Gastrocnemius medialis (tissue), 4 donors: ENCODE measurements at regions not wholly inside any gene's neighbourhood (a gene's known extent, or its start where the extent isn't known, plus 50 kb on each side); places are given as distances from the start of the nearest gene placed in this dataset.

Source experiments
- ATAC-seq, 2 donors: fragments of 150-250 bp; one replicate each; pipeline ENCODE4 v1.9.1; 2016
- DNase-seq, 2 donors: peaks; one replicate each; pipeline ENCODE4 v3.0.0-alpha.2; 2019
- H3K27ac ChIP-seq, 4 donors: fragments of 200-600 bp; sonication (generic); 1 replicate in 1 of 4; 2 replicates in 3 of 4; pipeline ENCODE4 v1.5.1; 2016 to 2018; ENCODE audit warnings: mild to moderate bottlenecking in 2 of 4, moderate library complexity in 1 of 4
- H3K27me3 ChIP-seq, 3 donors: fragments of 200-600 bp; sonication (generic) in 2 of 3; 1 replicate in 1 of 3; 2 replicates in 2 of 3; pipeline versions ENCODE4 v1.5.1 to v1.6.0; 2016 to 2019; ENCODE audit warnings: mild to moderate bottlenecking in 1 of 3, moderate library complexity in 1 of 3
- H3K36me3 ChIP-seq, 2 donors: fragments of 200-600 bp; sonication (generic) in 1 of 2; one replicate each; pipeline ENCODE4 v1.5.1; 2017 to 2018
- H3K4me1 ChIP-seq, 2 donors: fragments of 200-600 bp; sonication (generic) in 1 of 2; one replicate each; pipeline ENCODE4 v1.5.1; 2016 to 2017; ENCODE audit warnings: mild to moderate bottlenecking in 2 of 2
- H3K4me3 ChIP-seq, 4 donors: fragments of 200-600 bp; sonication (generic) in 3 of 4; 1 replicate in 1 of 4; 2 replicates in 3 of 4; pipeline ENCODE4 v1.5.1; 2016 to 2019; ENCODE audit warnings: mild to moderate bottlenecking in 2 of 4
- H3K9me3 ChIP-seq, 3 donors: fragments of 200-600 bp; sonication (generic) in 2 of 3; 1 replicate in 1 of 3; 2 replicates in 2 of 3; pipeline ENCODE4 v1.5.1; 2016 to 2019
- CTCF ChIP-seq, 5 experiments: fragments of 450-650 bp in 3 of 5; fragments of 200-600 bp in 2 of 5; sonication (generic) in 2 of 5; IDR thresholded peaks in 4 of 5; conservative IDR thresholded peaks in 1 of 5; 1 replicate in 4 of 5; 2 replicates in 1 of 5; pipeline ENCODE4 v1.5.1; 2016 to 2019; ENCODE audit warnings: antibody characterized with exemption in 5 of 5, mild to moderate bottlenecking in 3 of 5, moderate library complexity in 3 of 5
- POLR2A ChIP-seq, 2 donors: fragments of 450-650 bp; IDR thresholded peaks; one replicate each; pipeline ENCODE4 v1.6.1; 2017; ENCODE audit warnings: antibody characterized with exemption in 2 of 2, mild to moderate bottlenecking in 2 of 2, moderate library complexity in 2 of 2
- in situ Hi-C, 4 donors: fragments of 200-750 bp; cut with MboI; loops; one replicate each; pipeline versions ENCODE4 v1.15.0 to v1.8.0; 2017; ENCODE audit warnings: low sequenced_read_pairs in 4 of 4
- intact Hi-C: fragments of 100-400 bp; cut with DNase I; formaldehyde crosslinking; loops from one replicate; pipeline ENCODE4 v1.15.1; 2023; ENCODE audit warnings: low total_unique reads

- Histone ChIP-seq H3K4me3 (no peak overlapping the region), H3K4me1 (peaks cover 3 to 16% of the 10 kb centered on the region in 2 donors), H3K27me3 (no peaks in the 10 kb centered on the region), H3K36me3 (no peaks in the 10 kb centered on the region), H3K27ac (no peak overlapping the region), H3K9me3 (no peaks in the 10 kb centered on the region)
- no peak for TF ChIP-seq CTCF (IDR thresholded peaks at IDR 0.05 in 4 of 5, conservative IDR thresholded peaks at IDR 0.05 in 1 of 5)
- TF ChIP-seq POLR2A (IDR thresholded peaks at IDR 0.05): no peak
- intact Hi-C loops: no loop called here
- DNase-seq (peak in 1 of 2 donors; percentile 20), ATAC-seq (no peak)
- in situ Hi-C loops: no loop called here
Measured at GRCh38 chr14:89586258-89587135, 169.5 kb upstream of the FOXN3 start.

- H3K4me1 ChIP-seq: peaks cover 12 to 19% of the 10 kb centered on the region in 2 donors
- intact Hi-C loops: no loop called here
- no peaks in the 10 kb centered on the region for H3K36me3 ChIP-seq
- DNase-seq (no peak), ATAC-seq (no peak)
- no peaks in the 10 kb centered on the region for H3K27me3 ChIP-seq
- TF ChIP-seq CTCF (IDR thresholded peaks at IDR 0.05 in 4 of 5, conservative IDR thresholded peaks at IDR 0.05 in 1 of 5) (no peak), POLR2A (IDR thresholded peaks at IDR 0.05) (no peak)
- H3K4me3 ChIP-seq: no peak overlapping the region
- no peak overlapping the region for H3K27ac ChIP-seq
- in situ Hi-C loops: no loop called here
- H3K9me3 ChIP-seq: no peaks in the 10 kb centered on the region
Measured at GRCh38 chr14:89578156-89578555, 161.1 kb upstream of the FOXN3 start.

- ATAC-seq (no peak), DNase-seq (no peak)
- intact Hi-C loops (no loop called here), in situ Hi-C loops (no loop called here)
- Histone ChIP-seq H3K4me1 (peaks cover 23 to 31% of the 10 kb centered on the region in 2 donors), H3K27ac (peak overlapping the region in 1 of 4 donors; percentile 5), H3K36me3 (no peaks in the 10 kb centered on the region), H3K4me3 (no peak overlapping the region), H3K27me3 (no peaks in the 10 kb centered on the region), H3K9me3 (no peaks in the 10 kb centered on the region)
- TF ChIP-seq POLR2A (IDR thresholded peaks at IDR 0.05) (no peak), CTCF (IDR thresholded peaks at IDR 0.05 in 4 of 5, conservative IDR thresholded peaks at IDR 0.05 in 1 of 5) (no peak)
Measured at GRCh38 chr14:89576960-89577359, 159.9 kb upstream of the FOXN3 start.

GRCh38 chr14:89576145-89576927 is 159.3 kb upstream of the FOXN3 start:
- Histone ChIP-seq H3K27me3 (no peaks in the 10 kb centered on the region), H3K4me1 (peaks cover 26 to 36% of the 10 kb centered on the region in 2 donors), H3K9me3 (no peaks in the 10 kb centered on the region), H3K36me3 (no peaks in the 10 kb centered on the region), H3K27ac (peak overlapping the region in 1 of 4 donors; percentile 5), H3K4me3 (no peak overlapping the region)
- no peak for ATAC-seq
- intact Hi-C loops (no loop called here), in situ Hi-C loops (no loop called here)
- TF ChIP-seq CTCF (IDR thresholded peaks at IDR 0.05 in 4 of 5, conservative IDR thresholded peaks at IDR 0.05 in 1 of 5): no peak
- no peak for TF ChIP-seq POLR2A (IDR thresholded peaks at IDR 0.05)
- DNase-seq: no peak
